GM19372 (cell line): ENCODE measurements at regions not wholly inside any gene's neighbourhood (a gene's known extent, or its start where the extent isn't known, plus 50 kb on each side); places are given as distances from the start of the nearest gene placed in this dataset.

Experiments
- ATAC-seq: cut with Tn5 transposase; IDR thresholded peaks from one replicate; pipeline ENCODE4 v1.9.1; 2021; ENCODE audit warnings: mild to moderate bottlenecking, low read depth, moderate library complexity; ENCODE audit not compliant: unreplicated experiment

- no peak for ATAC-seq
Measured at GRCh38 chr2:16039055-16039454, 98.7 kb downstream of the MYCN start.

DNA sequence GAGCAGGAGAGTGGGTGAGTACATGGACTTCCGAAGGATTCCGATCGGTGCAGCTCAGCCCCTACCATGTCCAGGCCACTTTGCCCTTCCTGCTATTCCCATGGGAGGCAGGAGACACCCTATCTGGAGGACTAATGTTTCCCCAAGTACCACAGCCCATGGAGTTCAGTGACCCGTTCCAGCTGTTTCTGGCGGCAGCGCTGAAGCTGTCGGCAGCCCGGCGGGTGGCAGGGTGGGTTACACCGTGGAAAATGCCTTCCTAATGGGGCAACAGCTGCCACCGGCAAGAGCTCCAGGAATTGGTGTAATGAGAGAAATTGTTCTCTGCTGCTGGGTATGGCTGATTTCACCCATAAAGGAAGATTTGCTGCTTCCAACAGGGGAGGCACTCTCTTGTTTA, 98.3 kb downstream of the MYCN start:
- ATAC-seq = no peak

DNA sequence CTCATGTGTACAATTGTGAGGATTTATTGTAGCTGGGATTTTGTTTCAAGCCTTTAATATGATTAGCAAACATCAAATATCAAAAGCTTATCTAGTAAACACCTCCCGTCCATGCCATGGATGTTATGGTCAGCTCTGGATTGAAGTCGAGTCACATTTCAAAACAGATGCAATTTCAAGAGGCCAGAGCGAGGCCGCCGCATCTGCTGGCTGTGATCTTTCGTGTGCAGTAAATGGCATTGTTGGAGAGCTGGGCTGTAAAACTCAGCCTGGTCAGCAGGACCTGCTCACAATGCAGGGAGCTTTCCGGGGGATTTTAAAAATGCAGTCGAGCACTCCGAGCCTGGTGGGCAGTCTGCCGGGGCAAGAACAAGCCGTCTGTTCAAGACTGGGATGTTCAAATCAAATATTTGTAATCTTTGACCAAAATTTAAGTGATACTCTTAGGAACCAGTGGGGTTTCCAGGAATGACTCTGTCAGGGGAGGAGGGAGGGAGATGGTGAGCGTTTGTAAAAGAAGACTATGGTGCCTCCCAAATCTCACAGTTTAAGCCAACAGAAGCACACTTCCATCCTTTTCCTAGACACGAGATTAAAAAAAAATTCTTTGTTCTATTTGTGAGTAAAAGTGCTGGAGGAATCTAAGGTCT, 97.6 kb downstream of the MYCN start:
- no peak for ATAC-seq

- ATAC-seq = no peak
Measured at GRCh38 chr2:16036951-16037350, 96.6 kb downstream of the MYCN start.

- no peak for ATAC-seq
Measured at GRCh38 chr2:16035747-16036745, 95.7 kb downstream of the MYCN start.

DNA sequence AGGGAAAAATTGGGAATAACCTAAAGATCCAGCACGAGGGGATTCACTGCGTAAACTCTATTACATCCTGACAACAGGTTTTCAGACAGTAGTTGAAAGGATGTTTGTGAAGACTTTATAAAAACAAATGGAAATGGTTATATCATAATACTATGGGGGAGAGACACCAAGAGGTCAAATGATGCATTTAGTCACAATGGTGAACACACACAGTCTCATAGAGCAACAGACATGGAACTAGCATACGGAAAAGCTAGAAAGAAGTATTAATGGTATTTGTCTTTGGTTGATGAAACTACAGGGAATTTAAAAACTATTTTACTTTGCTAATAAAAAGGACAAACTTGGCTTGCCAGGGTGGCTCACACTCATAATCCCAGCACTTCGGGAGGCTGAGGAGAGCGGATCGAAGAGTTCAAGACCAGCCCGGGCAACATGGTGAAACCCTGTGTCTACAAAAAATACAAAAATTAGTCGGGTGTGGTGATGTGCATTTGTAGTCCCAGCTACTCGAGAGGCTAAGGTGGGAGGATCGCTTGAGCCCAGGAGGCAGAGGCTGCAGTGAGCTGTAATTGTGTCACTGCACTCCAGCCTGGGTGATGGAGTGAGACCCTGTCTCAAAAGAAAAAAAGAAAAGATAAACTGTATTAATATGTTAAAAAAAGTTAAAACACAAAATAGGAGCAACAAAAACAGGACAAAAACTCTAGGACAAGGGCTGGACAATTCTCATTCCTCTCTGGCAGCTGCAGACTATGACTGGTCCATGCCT, 94.8 kb downstream of the MYCN start:
- no peak for ATAC-seq

GRCh38 chr2:16034151-16034974, 94.0 kb downstream of the MYCN start:
- ATAC-seq = no peak

DNA sequence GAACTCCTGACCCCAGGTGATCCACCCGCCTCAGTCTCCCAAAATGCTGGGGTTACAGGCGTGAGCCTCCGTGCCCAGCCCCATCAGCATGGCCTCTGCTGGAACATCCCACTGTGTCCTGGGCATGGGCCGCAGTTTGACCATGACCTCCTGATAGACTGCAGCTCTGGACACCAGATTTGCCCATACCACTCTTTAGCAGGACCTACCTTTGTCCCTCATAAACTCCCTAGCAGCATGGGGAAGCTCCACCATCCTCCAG, 92.6 kb downstream of the MYCN start:
- ATAC-seq = no peak

DNA sequence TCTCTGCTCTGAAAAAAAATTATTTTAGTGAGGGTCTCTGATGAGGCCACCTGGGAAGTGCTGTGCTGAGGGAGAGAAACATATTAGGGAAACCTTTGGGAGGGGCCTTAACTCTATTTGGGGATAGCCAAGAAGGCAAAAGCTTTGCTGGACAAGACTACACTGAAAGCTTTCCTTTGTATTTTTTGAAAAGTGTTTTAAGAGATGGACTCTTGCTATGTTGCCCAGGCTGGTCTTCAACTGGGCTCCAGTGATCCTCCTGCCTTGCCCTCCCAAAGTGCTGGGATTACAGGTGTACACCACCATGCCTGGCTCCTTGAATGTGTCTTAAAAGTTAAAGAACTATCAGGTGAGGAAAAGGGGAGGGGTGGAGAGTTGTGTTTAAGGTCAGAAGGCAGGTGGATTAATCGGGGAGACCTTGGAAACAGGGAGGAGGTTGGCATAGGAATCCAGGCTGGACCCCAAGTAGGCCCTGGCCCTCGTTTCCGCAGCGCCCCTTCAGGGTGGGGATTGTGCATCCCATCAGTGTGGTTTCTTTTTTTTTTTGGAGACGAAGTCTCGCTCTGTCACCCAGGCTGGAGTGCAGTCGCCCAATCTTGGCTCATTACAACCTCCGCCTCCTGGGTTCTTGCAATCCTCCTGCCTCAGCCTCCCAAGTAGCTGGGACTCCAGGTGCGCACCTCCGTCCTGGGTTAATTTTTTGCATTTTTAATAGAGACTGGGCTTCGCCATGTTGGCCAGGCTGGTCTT, 92.1 kb downstream of the MYCN start:
- ATAC-seq = no peak

DNA sequence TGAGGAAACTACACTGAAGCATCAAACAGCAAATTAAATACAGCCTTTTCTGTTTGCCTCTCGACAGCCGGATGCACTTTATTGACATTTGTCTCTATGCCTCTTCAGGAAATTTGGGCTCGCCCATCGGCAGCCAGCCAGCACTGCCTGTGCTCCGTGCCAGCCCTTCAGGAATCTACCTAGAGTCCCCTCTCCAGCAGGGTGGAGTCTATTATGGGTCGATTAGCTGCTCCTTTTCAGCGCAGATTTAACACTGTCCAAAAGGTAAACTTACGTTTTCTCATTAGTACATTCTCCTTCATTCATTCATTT, 91.5 kb downstream of the MYCN start:
- ATAC-seq = no peak

DNA sequence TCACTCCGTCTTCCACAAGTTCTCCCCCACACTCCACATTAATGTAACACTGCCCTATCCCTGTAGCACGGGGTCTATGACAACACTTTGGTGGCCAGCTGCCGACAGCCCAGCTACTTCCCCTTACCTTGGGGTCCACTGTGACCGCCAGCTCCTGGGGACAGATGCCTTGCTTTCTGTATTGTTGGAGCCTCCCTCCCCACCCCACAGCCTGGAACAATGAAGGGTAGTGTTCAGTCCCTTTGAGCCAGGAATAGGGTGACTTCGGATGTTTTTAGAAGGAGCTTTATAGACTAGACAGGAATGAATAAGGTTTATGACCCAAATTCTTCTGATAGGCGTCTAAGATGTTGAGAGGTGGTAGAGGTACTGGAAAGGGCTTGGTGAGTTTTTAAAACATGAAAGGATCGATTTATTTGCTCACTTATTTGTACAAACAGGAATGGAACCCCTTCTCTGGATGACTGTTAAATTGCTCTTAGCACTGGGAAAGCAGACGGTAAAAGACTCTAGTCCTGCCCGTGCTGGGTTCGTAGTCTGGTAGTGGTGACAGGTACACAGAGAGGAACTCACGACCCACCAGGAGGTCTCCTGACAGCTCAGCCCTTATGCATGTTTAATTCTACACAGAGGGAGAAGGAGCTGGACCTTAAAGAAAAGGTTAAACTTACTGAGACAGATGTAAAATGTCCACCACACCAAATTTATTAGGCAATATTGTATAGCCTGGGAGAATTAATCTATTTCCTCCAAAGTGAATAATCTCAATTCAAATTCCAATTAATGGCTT, 90.9 kb downstream of the MYCN start:
- no peak for ATAC-seq

GRCh38 chr2:16030206-16031057, 90.1 kb downstream of the MYCN start:
- no peak for ATAC-seq

DNA sequence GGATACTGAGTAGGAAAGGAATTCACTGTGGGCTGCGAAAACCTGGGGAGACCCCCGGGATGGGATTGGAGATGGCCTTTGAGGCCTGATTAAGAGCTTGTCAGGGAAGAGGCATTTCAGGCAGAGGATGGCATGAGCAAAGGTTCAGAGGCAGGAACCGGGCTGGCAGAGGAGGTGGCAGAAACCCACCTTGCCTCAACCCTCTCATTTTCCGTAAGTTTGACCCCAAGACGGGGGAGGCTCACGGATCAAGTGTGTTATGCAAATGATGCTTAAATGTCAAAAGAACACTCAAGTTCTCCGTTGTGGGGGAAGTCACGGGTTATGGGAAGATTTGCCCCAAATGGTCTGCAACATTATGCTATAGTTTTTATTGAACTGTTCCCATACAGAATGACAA, 88.3 kb downstream of the MYCN start:
- ATAC-seq = no peak

- no peak for ATAC-seq
Measured at GRCh38 chr2:16026816-16027501, 86.6 kb downstream of the MYCN start.

DNA sequence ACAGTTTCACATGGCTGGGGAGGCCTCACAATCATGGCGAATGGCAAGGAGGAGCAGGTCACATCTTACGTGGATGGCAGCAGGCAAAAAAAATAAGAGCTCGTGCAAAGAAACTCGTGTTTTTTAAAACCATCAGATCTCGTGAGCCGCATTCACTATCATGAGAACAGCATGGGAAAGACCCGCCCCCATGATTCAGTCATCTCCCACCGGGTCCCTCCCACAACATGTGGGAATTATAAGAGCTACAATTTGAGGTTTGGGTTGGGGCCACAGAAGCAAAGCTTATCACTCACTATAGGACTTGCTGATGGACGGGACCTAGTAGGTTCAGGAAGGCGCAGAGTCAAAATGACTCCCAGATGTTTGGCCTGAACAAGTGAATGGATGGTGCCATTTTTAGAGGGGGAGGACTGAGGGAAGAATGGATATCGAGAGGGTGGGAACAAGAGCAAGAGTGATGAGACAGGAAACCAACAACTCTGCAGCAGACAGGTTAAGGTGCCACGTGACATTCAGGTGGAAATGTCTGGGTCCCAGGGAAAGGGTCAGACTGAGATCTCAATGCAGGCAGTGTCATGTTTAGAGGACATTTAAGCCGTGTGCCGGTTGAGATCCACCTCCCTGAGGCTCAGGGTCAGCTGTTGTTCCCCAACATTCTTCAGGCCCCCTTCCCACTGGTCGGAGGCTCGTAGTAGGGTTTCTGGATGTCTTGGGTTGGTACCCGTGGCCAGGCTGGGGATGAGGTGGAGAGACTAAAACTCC, 85.7 kb downstream of the MYCN start:
- no peak for ATAC-seq

- ATAC-seq = no peak
Measured at GRCh38 chr2:16025211-16025875, 85.0 kb downstream of the MYCN start.
